ENCODE measurements at regions not wholly inside any gene's neighbourhood (a gene's known extent, or its start where the extent isn't known, plus 50 kb on each side); places are given as distances from the start of the nearest gene placed in this dataset.
"Not testable (repeated sequence)": the region's sequence is repeated elsewhere in the genome, so short reads cannot be mapped to it uniquely, and the experiment has no call there.

GRCh38 chr1:57546549-57547330, 122.9 kb upstream of the DAB1 start:
- H2AFZ ChIP-seq (ENCODE audit: low read depth, low read length): no peak overlapping the region
- H4K20me1 ChIP-seq (ENCODE audit: insufficient read depth, low read length): no peaks in the 10 kb centered on the region
- H3K4me2 ChIP-seq (ENCODE audit: low read length): peak overlapping the region; percentile 50
- H3K36me3 ChIP-seq (replicated peaks; ENCODE audit: low read depth, low read length): no peaks in the 10 kb centered on the region
- no peaks in the 10 kb centered on the region for H3K79me2 ChIP-seq (ENCODE audit: low read length)
- H3K4me1 ChIP-seq (ENCODE audit: low read length): peaks cover 21% of the 10 kb centered on the region
- no peak overlapping the region for H3K4me3 ChIP-seq (ENCODE audit: low read length)
- H3K9me3 ChIP-seq (ENCODE audit: insufficient read depth, low read length): no peaks in the 10 kb centered on the region
- H3K9ac ChIP-seq (ENCODE audit: low read length): no peak overlapping the region
- TF ChIP-seq CTCF (IDR thresholded peaks at IDR 0.05; ENCODE audit: low read depth, low read length) (no peak), EZH2phosphoT487 (IDR thresholded peaks at IDR 0.05; ENCODE audit: low read depth) (no peak)
- no peaks in the 10 kb centered on the region for H3K27me3 ChIP-seq (ENCODE audit: low read depth, low read length)
- H3K27ac ChIP-seq (ENCODE audit: low read length): no peak overlapping the region

GRCh38 chr1:57544345-57544744, 120.5 kb upstream of the DAB1 start:
- H3K79me2 ChIP-seq (ENCODE audit: low read length): no peaks in the 10 kb centered on the region
- H3K9ac ChIP-seq (ENCODE audit: low read length): no peak overlapping the region
- no peak overlapping the region for H3K4me3 ChIP-seq (ENCODE audit: low read length)
- H3K9me3 ChIP-seq (ENCODE audit: insufficient read depth, low read length): no peaks in the 10 kb centered on the region
- H2AFZ ChIP-seq (ENCODE audit: low read depth, low read length): no peak overlapping the region
- no peaks in the 10 kb centered on the region for H3K36me3 ChIP-seq (replicated peaks; ENCODE audit: low read depth, low read length)
- no peak overlapping the region for H3K27ac ChIP-seq (ENCODE audit: low read length)
- no peaks in the 10 kb centered on the region for H3K27me3 ChIP-seq (ENCODE audit: low read depth, low read length)
- H3K4me1 ChIP-seq (ENCODE audit: low read length): peaks cover 21% of the 10 kb centered on the region
- no peak overlapping the region for H3K4me2 ChIP-seq (ENCODE audit: low read length)
- TF ChIP-seq CTCF (IDR thresholded peaks at IDR 0.05; ENCODE audit: low read depth, low read length) (no peak), EZH2phosphoT487 (IDR thresholded peaks at IDR 0.05; ENCODE audit: low read depth) (no peak)
- no peaks in the 10 kb centered on the region for H4K20me1 ChIP-seq (ENCODE audit: insufficient read depth, low read length)

GRCh38 chr1:57536749-57537423, 113.0 kb upstream of the DAB1 start:
- no peak overlapping the region for H2AFZ ChIP-seq (ENCODE audit: low read depth, low read length)
- H4K20me1 ChIP-seq (ENCODE audit: insufficient read depth, low read length): no peaks in the 10 kb centered on the region
- H3K79me2 ChIP-seq (ENCODE audit: low read length): no peaks in the 10 kb centered on the region
- H3K9me3 ChIP-seq (ENCODE audit: insufficient read depth, low read length): no peaks in the 10 kb centered on the region
- H3K4me1 ChIP-seq (ENCODE audit: low read length): no peaks in the 10 kb centered on the region
- H3K4me3 ChIP-seq (ENCODE audit: low read length): no peak overlapping the region
- no peaks in the 10 kb centered on the region for H3K27me3 ChIP-seq (ENCODE audit: low read depth, low read length)
- TF ChIP-seq CTCF (IDR thresholded peaks at IDR 0.05; ENCODE audit: low read depth, low read length) (no peak), EZH2phosphoT487 (IDR thresholded peaks at IDR 0.05; ENCODE audit: low read depth) (no peak)
- no peaks in the 10 kb centered on the region for H3K36me3 ChIP-seq (replicated peaks; ENCODE audit: low read depth, low read length)
- no peak overlapping the region for H3K27ac ChIP-seq (ENCODE audit: low read length)
- H3K9ac ChIP-seq (ENCODE audit: low read length): no peak overlapping the region
- H3K4me2 ChIP-seq (ENCODE audit: low read length): no peak overlapping the region

GRCh38 chr1:57532299-57532698, 108.4 kb upstream of the DAB1 start:
- no peak for TF ChIP-seq EZH2phosphoT487 (IDR thresholded peaks at IDR 0.05; ENCODE audit: low read depth)
- H4K20me1 ChIP-seq (ENCODE audit: insufficient read depth, low read length): no peaks in the 10 kb centered on the region
- no peaks in the 10 kb centered on the region for H3K79me2 ChIP-seq (ENCODE audit: low read length)
- no peaks in the 10 kb centered on the region for H3K4me1 ChIP-seq (ENCODE audit: low read length)
- no peak overlapping the region for H3K9ac ChIP-seq (ENCODE audit: low read length)
- no peak overlapping the region for H3K4me2 ChIP-seq (ENCODE audit: low read length)
- no peak overlapping the region for H3K4me3 ChIP-seq (ENCODE audit: low read length)
- H3K27ac ChIP-seq (ENCODE audit: low read length): no peak overlapping the region
- no peak overlapping the region for H2AFZ ChIP-seq (ENCODE audit: low read depth, low read length)
- no peaks in the 10 kb centered on the region for H3K9me3 ChIP-seq (ENCODE audit: insufficient read depth, low read length)
- H3K27me3 ChIP-seq (ENCODE audit: low read depth, low read length): no peaks in the 10 kb centered on the region
- H3K36me3 ChIP-seq (replicated peaks; ENCODE audit: low read depth, low read length): no peaks in the 10 kb centered on the region

GRCh38 chr1:57530911-57531260, 107.0 kb upstream of the DAB1 start:
- H3K27me3 ChIP-seq (ENCODE audit: low read depth, low read length); H3K79me2 ChIP-seq (ENCODE audit: low read length); H3K36me3 ChIP-seq (replicated peaks; ENCODE audit: low read depth, low read length); H3K27ac ChIP-seq (ENCODE audit: low read length); H4K20me1 ChIP-seq (ENCODE audit: insufficient read depth, low read length); H3K9ac ChIP-seq (ENCODE audit: low read length); H3K9me3 ChIP-seq (ENCODE audit: insufficient read depth, low read length); H3K4me2 ChIP-seq (ENCODE audit: low read length); H3K4me1 ChIP-seq (ENCODE audit: low read length); H2AFZ ChIP-seq (ENCODE audit: low read depth, low read length); H3K4me3 ChIP-seq (ENCODE audit: low read length): not testable (repeated sequence)
